Adrenal gland (tissue), 9 donors: ENCODE measurements at regions not wholly inside any gene's neighbourhood (a gene's known extent, or its start where the extent isn't known, plus 50 kb on each side); places are given as distances from the start of the nearest gene placed in this dataset.

Source experiments
- DNase-seq, 7 donors: peaks; one replicate each; pipeline ENCODE4 v3.0.0-alpha.2; 2019 to 2020
- H3K27ac ChIP-seq, 5 donors: fragments of 200-600 bp; sonication (generic) in 4 of 5; 1 replicate in 3 of 5; 2 replicates in 2 of 5; pipeline versions ENCODE4 v1.5.1 to v1.8.0; 2016 to 2020; ENCODE audit warnings: mild to moderate bottlenecking in 1 of 5
- H3K27me3 ChIP-seq: fragments of 200-600 bp; 2 replicates; pipeline ENCODE4 v1.8.0; 2021
- H3K36me3 ChIP-seq, 2 donors: fragments of 200-600 bp; replicated peaks in 1 of 2; 1 replicate in 1 of 2; 2 replicates in 1 of 2; pipeline versions ENCODE4 v1.5.1 to v1.8.0; 2018 to 2022
- H3K4me1 ChIP-seq, 2 donors: fragments of 200-600 bp; replicated peaks in 1 of 2; 1 replicate in 1 of 2; 2 replicates in 1 of 2; pipeline versions ENCODE4 v1.5.1 to v1.8.0; 2018 to 2021
- H3K4me3 ChIP-seq, 4 donors: fragments of 200-600 bp; sonication (generic) in 3 of 4; one replicate each; pipeline ENCODE4 v1.5.1; 2016 to 2018
- H3K9me3 ChIP-seq, 3 donors: fragments of 200-600 bp; sonication (generic) in 1 of 3; replicated peaks in 1 of 3; 1 replicate in 2 of 3; 2 replicates in 1 of 3; pipeline versions ENCODE4 v1.5.1 to v1.8.0; 2016 to 2021
- POLR2A ChIP-seq, 2 donors: fragments of 450-650 bp; IDR thresholded peaks; one replicate each; pipeline ENCODE4 v1.6.1; 2017; ENCODE audit warnings: antibody characterized with exemption in 2 of 2, mild to moderate bottlenecking in 2 of 2, moderate library complexity in 1 of 2
- WGBS, 4 donors: extraction: QIAGEN DNeasy Blood & Tissue Kit in 2 of 4; methylation state at CpG; one replicate each; pipeline versions ENCODE4 v1.1.5 to v1.1.7; 2013 to 2017; 5-methylcytosine and 5-hydroxymethylcytosine counted together
- intact Hi-C, 2 donors: fragments of 100-400 bp; cut with DNase I; formaldehyde crosslinking; loops; one replicate each; pipeline versions ENCODE4 v1.14.1 to v1.15.0; 2022 to 2023
- TF ChIP-seq, protein P1 (sequence below), 6 experiments: fragments of 450-650 bp in 4 of 6; fragments of 200-600 bp in 2 of 6; sonication (generic) in 1 of 6; IDR thresholded peaks; 1 replicate in 5 of 6; 2 replicates in 1 of 6; pipeline versions ENCODE4 v1.5.1 to v1.8.0; 2016 to 2021; ENCODE audit warnings: antibody characterized with exemption in 6 of 6, mild to moderate bottlenecking in 2 of 6, moderate library complexity in 1 of 6
- donor health status: healthy with polysubstance abuse.
- donor health status: Bipolar disorder and iron deficiency.
- donor health status: DM: yes; HTN: yes; CAD: no.
- donor health status: DM: no; HTN: no; CAD: no.
- donor health status: DM: no; HTN: no; CAD: no.

- Histone ChIP-seq H3K4me1 (no peaks in the 10 kb centered on the region), H3K9me3 (peaks cover 0 to 12% (median 0%) of the 10 kb centered on the region in 3 donors), H3K4me3 (no peak overlapping the region), H3K36me3 (no peaks in the 10 kb centered on the region), H3K27me3 (peaks cover 4% of the 10 kb centered on the region), H3K27ac (no peak overlapping the region)
- intact Hi-C loops = no loop called here
- DNase-seq = no peak
- TF ChIP-seq, protein P1, sequence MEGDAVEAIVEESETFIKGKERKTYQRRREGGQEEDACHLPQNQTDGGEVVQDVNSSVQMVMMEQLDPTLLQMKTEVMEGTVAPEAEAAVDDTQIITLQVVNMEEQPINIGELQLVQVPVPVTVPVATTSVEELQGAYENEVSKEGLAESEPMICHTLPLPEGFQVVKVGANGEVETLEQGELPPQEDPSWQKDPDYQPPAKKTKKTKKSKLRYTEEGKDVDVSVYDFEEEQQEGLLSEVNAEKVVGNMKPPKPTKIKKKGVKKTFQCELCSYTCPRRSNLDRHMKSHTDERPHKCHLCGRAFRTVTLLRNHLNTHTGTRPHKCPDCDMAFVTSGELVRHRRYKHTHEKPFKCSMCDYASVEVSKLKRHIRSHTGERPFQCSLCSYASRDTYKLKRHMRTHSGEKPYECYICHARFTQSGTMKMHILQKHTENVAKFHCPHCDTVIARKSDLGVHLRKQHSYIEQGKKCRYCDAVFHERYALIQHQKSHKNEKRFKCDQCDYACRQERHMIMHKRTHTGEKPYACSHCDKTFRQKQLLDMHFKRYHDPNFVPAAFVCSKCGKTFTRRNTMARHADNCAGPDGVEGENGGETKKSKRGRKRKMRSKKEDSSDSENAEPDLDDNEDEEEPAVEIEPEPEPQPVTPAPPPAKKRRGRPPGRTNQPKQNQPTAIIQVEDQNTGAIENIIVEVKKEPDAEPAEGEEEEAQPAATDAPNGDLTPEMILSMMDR (IDR thresholded peaks at IDR 0.05) = peak in 1 of 6 experiments; percentile 27
- TF ChIP-seq POLR2A (IDR thresholded peaks at IDR 0.05) = no peak
- WGBS, 4 donors = 81 to 91% (median 84%) methylated on average over 1 of the region's 1 CpG
Observed at GRCh38 chr11:70942593-70942992, 309.8 kb downstream of the SHANK2 start.

- no peak overlapping the region for H3K27ac ChIP-seq
- 83 to 93% (median 91%) methylated on average over 11 of the region's 11 CpGs for WGBS, 4 donors
- intact Hi-C loops = no loop called here
- no peak for DNase-seq
- no peaks in the 10 kb centered on the region for H3K36me3 ChIP-seq
- H3K4me3 ChIP-seq = no peak overlapping the region
- TF ChIP-seq, protein P1 (IDR thresholded peaks at IDR 0.05) = no peak
- TF ChIP-seq POLR2A (IDR thresholded peaks at IDR 0.05) = no peak
- H3K27me3 ChIP-seq = peaks cover 4% of the 10 kb centered on the region
- peaks cover 0 to 12% (median 0%) of the 10 kb centered on the region in 3 donors for H3K9me3 ChIP-seq
- no peaks in the 10 kb centered on the region for H3K4me1 ChIP-seq
Observed at GRCh38 chr11:70944141-70944540, 308.2 kb downstream of the SHANK2 start.

DNA sequence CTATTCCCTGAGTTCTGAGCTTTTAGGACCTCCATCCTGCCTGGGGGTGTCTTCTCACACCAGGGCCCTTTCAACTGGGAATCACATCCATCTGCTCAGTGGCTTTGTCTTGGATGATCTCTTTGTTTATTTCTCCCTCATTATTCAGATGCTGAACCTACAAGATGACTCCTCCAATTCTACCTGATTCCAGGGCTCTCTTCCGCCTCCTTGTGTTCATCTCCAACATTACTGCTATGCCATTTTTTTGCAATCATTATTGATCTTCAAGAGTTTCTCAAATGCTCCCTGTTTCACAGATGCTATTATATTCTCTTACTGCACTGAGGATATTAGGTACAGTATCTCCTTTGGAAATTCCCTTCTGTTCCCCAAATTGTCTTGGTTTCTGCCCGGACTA lies 307.7 kb downstream of the SHANK2 start:
- H3K9me3 ChIP-seq = peaks cover 0 to 12% (median 0%) of the 10 kb centered on the region in 3 donors
- TF ChIP-seq, protein P1 (IDR thresholded peaks at IDR 0.05) = no peak
- no peak for TF ChIP-seq POLR2A (IDR thresholded peaks at IDR 0.05)
- no peaks in the 10 kb centered on the region for H3K4me1 ChIP-seq
- no peaks in the 10 kb centered on the region for H3K36me3 ChIP-seq
- 80 to 96% (median 85%) methylated on average over 2 of the region's 2 CpGs for WGBS, 4 donors
- intact Hi-C loops = no loop called here
- no peak overlapping the region for H3K4me3 ChIP-seq
- DNase-seq = no peak
- no peak overlapping the region for H3K27ac ChIP-seq
- H3K27me3 ChIP-seq = peaks cover 4% of the 10 kb centered on the region

GRCh38 chr11:70948398-70948797 lies 304.0 kb downstream of the SHANK2 start:
- no peak overlapping the region for H3K27ac ChIP-seq
- H3K4me3 ChIP-seq = no peak overlapping the region
- peaks cover 4% of the 10 kb centered on the region for H3K27me3 ChIP-seq
- intact Hi-C loops = no loop called here
- TF ChIP-seq, protein P1 (IDR thresholded peaks at IDR 0.05) = no peak
- TF ChIP-seq POLR2A (IDR thresholded peaks at IDR 0.05) = no peak
- no peaks in the 10 kb centered on the region for H3K4me1 ChIP-seq
- H3K36me3 ChIP-seq = no peaks in the 10 kb centered on the region
- H3K9me3 ChIP-seq = no peaks in the 10 kb centered on the region
- WGBS, 4 donors = 81 to 91% (median 83%) methylated on average over 13 of the region's 13 CpGs
- DNase-seq = no peak
